Fibroblast of skin of left biceps (primary cell): ENCODE measurements at regions not wholly inside any gene's neighbourhood (a gene's known extent, or its start where the extent isn't known, plus 50 kb on each side); places are given as distances from the start of the nearest gene placed in this dataset.
"Not testable (repeated sequence)": the region's sequence is repeated elsewhere in the genome, so short reads cannot be mapped to it uniquely, and the experiment has no call there.

Experiments used
- DNase-seq, 2 experiments: peaks; one replicate each; pipeline ENCODE4 v3.0.0-alpha.2; 2013; ENCODE audit warnings: low read depth in 2 of 2

- no peak for DNase-seq
Observed at GRCh38 chr3:157858821-157859220, 247.4 kb downstream of the SHOX2 start.

GRCh38 chr3:157857440-157857839 lies 248.8 kb downstream of the SHOX2 start:
- DNase-seq, result peak in 1 of 2 experiments; percentile 19

GRCh38 chr3:157856078-157856939 lies 249.9 kb downstream of the SHOX2 start:
- no peak for DNase-seq

GRCh38 chr3:157845839-157846238 lies 260.4 kb downstream of the SHOX2 start:
- not testable (repeated sequence) for DNase-seq

GRCh38 chr3:157844800-157845565 lies 261.2 kb downstream of the SHOX2 start:
- DNase-seq, result no peak

- DNase-seq, result no peak
Observed at GRCh38 chr3:157844216-157844615, 262.0 kb downstream of the SHOX2 start.

GRCh38 chr3:157841029-157841428 lies 265.2 kb downstream of the SHOX2 start:
- no peak for DNase-seq

GRCh38 chr3:157840564-157840963 lies 265.7 kb downstream of the SHOX2 start:
- no peak for DNase-seq

- DNase-seq, result no peak
Observed at GRCh38 chr3:157838457-157838856, 267.8 kb downstream of the SHOX2 start.

- DNase-seq, result no peak
Observed at GRCh38 chr3:157837336-157837735, 268.9 kb downstream of the SHOX2 start.

GRCh38 chr3:157836022-157836421 lies 270.2 kb downstream of the SHOX2 start:
- no peak for DNase-seq

- DNase-seq, result peak; percentile 60
Observed at GRCh38 chr3:157832588-157832987, 273.6 kb downstream of the SHOX2 start.

- DNase-seq, result no peak
Observed at GRCh38 chr3:157830556-157831236, 275.5 kb downstream of the SHOX2 start.

- DNase-seq, result no peak
Observed at GRCh38 chr3:157829786-157830185, 276.4 kb downstream of the SHOX2 start.

GRCh38 chr3:157824281-157824680 lies 281.9 kb downstream of the SHOX2 start:
- DNase-seq, result no peak

- no peak for DNase-seq
Observed at GRCh38 chr3:157823050-157823449, 283.2 kb downstream of the SHOX2 start.

- no peak for DNase-seq
Observed at GRCh38 chr3:157820157-157820517, 286.1 kb downstream of the SHOX2 start.

- DNase-seq, result no peak
Observed at GRCh38 chr3:157819270-157820156, 286.7 kb downstream of the SHOX2 start.

GRCh38 chr3:157816896-157817295 lies 289.3 kb downstream of the SHOX2 start:
- no peak for DNase-seq

- no peak for DNase-seq
Observed at GRCh38 chr3:157816296-157816695, 289.9 kb downstream of the SHOX2 start.

GRCh38 chr3:157815739-157816138 lies 290.5 kb downstream of the SHOX2 start:
- no peak for DNase-seq
